ENCODE measurements at regions not wholly inside any gene's neighbourhood (a gene's known extent, or its start where the extent isn't known, plus 50 kb on each side); places are given as distances from the start of the nearest gene placed in this dataset.

DNA sequence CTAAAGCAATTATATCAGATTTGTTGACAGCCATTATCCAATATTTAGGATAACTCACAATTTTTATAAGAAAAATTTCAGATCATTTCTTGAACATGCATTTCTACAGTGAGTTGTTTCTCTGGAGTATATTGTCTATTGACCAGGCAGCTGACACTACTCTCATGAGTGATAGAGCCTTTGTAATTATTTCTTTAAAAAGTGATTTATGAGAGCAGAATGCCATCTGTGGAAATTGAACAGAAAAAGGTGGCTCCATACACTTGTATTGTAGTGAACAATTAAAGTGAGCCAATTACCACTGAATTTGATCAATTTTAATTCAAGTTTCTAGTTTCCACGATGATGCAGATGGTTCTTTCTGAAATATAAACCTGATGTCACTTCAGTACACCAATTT is 855.4 kb downstream of the TAF11L14 start:
- Histone ChIP-seq H3K36me3 (replicated peaks in 1 of 2; ENCODE audit: control insufficient read depth in 1 of 2, insufficient read depth in 2 of 2, low read length in 2 of 2) (no peaks in the 10 kb centered on the region), H3K79me2 (ENCODE audit: insufficient read depth, low read length) (no peaks in the 10 kb centered on the region), H3K4me2 (replicated peaks; ENCODE audit: extremely low read depth, low read length, poor library complexity, severe bottlenecking) (no peak overlapping the region), H3K9me3 (replicated peaks in 1 of 2; ENCODE audit: control insufficient read depth in 1 of 2, insufficient read depth in 1 of 2, low read length in 2 of 2) (peaks cover 0 to 6% of the 10 kb centered on the region in 2 donors), H3K27ac (ENCODE audit: low read depth in 1 of 2, low read length in 2 of 2) (no peak overlapping the region), H3K4me3 (replicated peaks in 1 of 3; ENCODE audit: low read depth in 2 of 3, low read length in 3 of 3) (no peak overlapping the region), H4K20me1 (ENCODE audit: insufficient read depth, low read length) (no peaks in the 10 kb centered on the region), H3K9ac (ENCODE audit: insufficient read depth, low read length, poor library complexity, severe bottlenecking) (no peak overlapping the region), H3K4me1 (ENCODE audit: control insufficient read depth in 1 of 2, insufficient read depth in 2 of 2, low read length in 2 of 2) (no peaks in the 10 kb centered on the region), H2AFZ (ENCODE audit: insufficient read depth, low read depth, low read length, poor library complexity, severe bottlenecking) (no peak overlapping the region), H3K27me3 (ENCODE audit: control insufficient read depth in 2 of 2, insufficient read depth in 2 of 2, low read length in 2 of 2) (no peaks in the 10 kb centered on the region)
- Mint-ChIP-seq H3K27ac (no peak overlapping the region), H3K4me1 (no peaks in the 10 kb centered on the region), H3K27me3 (ENCODE audit: low read depth in 3 of 3) (peaks cover 0 to 1% (median 0%) of the 10 kb centered on the region in 3 donors), H3K4me3 (no peak overlapping the region), H3K9me3 (peaks cover 0 to 5% (median 2%) of the 10 kb centered on the region in 7 donors), H3K36me3 (no peaks in the 10 kb centered on the region)
- intact Hi-C loops (cut with micrococcal nuclease) = no loop called here
- WGBS (ENCODE audit: insufficient coverage) = no CpG with 5 or more reads among the region's 1 CpG
- DNase-seq = no peak
- TF ChIP-seq CTCF (IDR thresholded peaks at IDR 0.05) = no peak

GRCh38 chr5:18491349-18491748 is 857.1 kb downstream of the TAF11L14 start:
- Histone ChIP-seq H3K4me1 (ENCODE audit: control insufficient read depth in 1 of 2, insufficient read depth in 2 of 2, low read length in 2 of 2) (no peaks in the 10 kb centered on the region), H3K9me3 (replicated peaks in 1 of 2; ENCODE audit: control insufficient read depth in 1 of 2, insufficient read depth in 1 of 2, low read length in 2 of 2) (peaks cover 6 to 8% of the 10 kb centered on the region in 2 donors), H3K4me2 (replicated peaks; ENCODE audit: extremely low read depth, low read length, poor library complexity, severe bottlenecking) (no peak overlapping the region), H3K27me3 (ENCODE audit: control insufficient read depth in 2 of 2, insufficient read depth in 2 of 2, low read length in 2 of 2) (no peaks in the 10 kb centered on the region), H3K27ac (ENCODE audit: low read depth in 1 of 2, low read length in 2 of 2) (no peak overlapping the region), H4K20me1 (ENCODE audit: insufficient read depth, low read length) (no peaks in the 10 kb centered on the region), H3K36me3 (replicated peaks in 1 of 2; ENCODE audit: control insufficient read depth in 1 of 2, insufficient read depth in 2 of 2, low read length in 2 of 2) (no peaks in the 10 kb centered on the region), H2AFZ (ENCODE audit: insufficient read depth, low read depth, low read length, poor library complexity, severe bottlenecking) (no peak overlapping the region), H3K9ac (ENCODE audit: insufficient read depth, low read length, poor library complexity, severe bottlenecking) (no peak overlapping the region), H3K4me3 (replicated peaks in 1 of 3; ENCODE audit: low read depth in 2 of 3, low read length in 3 of 3) (no peak overlapping the region), H3K79me2 (ENCODE audit: insufficient read depth, low read length) (no peaks in the 10 kb centered on the region)
- H3K27me3 Mint-ChIP-seq (ENCODE audit: low read depth in 3 of 3) = peaks cover 0 to 1% (median 0%) of the 10 kb centered on the region in 3 donors
- no peak for TF ChIP-seq CTCF (IDR thresholded peaks at IDR 0.05)
- no peak overlapping the region for H3K4me3 Mint-ChIP-seq
- intact Hi-C loops (cut with micrococcal nuclease) = no loop called here
- peaks cover 0 to 6% (median 3%) of the 10 kb centered on the region in 7 donors for H3K9me3 Mint-ChIP-seq
- DNase-seq = no peak
- no peaks in the 10 kb centered on the region for H3K36me3 Mint-ChIP-seq
- no peaks in the 10 kb centered on the region for H3K4me1 Mint-ChIP-seq
- H3K27ac Mint-ChIP-seq = no peak overlapping the region
- 60% methylated on average over 1 of the region's 1 CpG for WGBS (ENCODE audit: insufficient coverage)

All from CD14-positive monocyte (primary cell).